GM12874 (cell line): ENCODE measurements at regions not wholly inside any gene's neighbourhood (a gene's known extent, or its start where the extent isn't known, plus 50 kb on each side); places are given as distances from the start of the nearest gene placed in this dataset.

Experiments used
- TF ChIP-seq, protein P1 (sequence below): IDR thresholded peaks from 2 replicates; pipeline ENCODE4 v1.5.1; 2011; ENCODE audit warnings: low read depth, mild to moderate bottlenecking, control low read depth, low read length, moderate library complexity; ENCODE audit not compliant: insufficient read depth

DNA sequence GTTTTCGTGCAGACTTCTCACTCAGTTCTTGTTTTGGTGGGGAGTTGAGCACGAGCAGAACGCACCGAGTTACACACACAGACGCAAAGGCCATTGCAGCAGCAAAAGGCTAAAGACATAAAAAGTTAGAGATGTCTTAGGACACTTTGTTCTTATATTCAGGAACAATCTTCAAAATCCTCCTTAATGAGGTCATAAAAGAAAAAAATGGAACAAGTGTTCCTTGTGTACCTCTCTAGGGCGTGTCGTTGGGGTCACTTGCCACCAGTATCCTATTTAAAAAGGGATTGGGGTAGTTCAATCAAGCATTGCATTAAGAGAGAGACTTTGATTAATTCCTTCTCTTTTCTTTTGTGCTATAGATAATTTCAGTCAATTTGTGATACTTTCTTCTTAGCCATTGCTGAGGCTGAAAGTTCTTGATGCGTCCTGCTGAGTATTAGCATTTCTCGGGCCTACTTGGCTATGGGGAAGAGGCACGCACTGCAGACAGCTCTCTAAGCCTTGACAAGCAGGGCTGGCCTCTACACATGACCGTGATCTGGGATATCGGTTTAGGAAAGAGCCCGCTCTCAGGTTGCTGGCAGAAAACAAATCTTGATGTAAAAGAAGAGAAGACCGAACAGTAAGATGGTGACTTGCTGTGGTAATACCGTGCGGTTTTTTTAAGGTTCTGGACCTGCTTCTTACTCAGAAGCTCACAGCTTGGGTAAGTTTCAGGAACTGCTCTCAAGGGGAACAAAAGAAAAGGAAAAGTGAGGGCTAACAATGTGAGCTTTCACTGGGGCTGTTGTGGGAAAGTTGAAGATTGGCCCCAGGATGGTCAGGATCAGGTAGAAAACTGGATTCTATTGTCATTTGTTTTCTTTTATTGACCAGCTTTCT, 223.6 kb downstream of the TM9SF2 start:
- TF ChIP-seq, protein P1, sequence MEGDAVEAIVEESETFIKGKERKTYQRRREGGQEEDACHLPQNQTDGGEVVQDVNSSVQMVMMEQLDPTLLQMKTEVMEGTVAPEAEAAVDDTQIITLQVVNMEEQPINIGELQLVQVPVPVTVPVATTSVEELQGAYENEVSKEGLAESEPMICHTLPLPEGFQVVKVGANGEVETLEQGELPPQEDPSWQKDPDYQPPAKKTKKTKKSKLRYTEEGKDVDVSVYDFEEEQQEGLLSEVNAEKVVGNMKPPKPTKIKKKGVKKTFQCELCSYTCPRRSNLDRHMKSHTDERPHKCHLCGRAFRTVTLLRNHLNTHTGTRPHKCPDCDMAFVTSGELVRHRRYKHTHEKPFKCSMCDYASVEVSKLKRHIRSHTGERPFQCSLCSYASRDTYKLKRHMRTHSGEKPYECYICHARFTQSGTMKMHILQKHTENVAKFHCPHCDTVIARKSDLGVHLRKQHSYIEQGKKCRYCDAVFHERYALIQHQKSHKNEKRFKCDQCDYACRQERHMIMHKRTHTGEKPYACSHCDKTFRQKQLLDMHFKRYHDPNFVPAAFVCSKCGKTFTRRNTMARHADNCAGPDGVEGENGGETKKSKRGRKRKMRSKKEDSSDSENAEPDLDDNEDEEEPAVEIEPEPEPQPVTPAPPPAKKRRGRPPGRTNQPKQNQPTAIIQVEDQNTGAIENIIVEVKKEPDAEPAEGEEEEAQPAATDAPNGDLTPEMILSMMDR = no peak

DNA sequence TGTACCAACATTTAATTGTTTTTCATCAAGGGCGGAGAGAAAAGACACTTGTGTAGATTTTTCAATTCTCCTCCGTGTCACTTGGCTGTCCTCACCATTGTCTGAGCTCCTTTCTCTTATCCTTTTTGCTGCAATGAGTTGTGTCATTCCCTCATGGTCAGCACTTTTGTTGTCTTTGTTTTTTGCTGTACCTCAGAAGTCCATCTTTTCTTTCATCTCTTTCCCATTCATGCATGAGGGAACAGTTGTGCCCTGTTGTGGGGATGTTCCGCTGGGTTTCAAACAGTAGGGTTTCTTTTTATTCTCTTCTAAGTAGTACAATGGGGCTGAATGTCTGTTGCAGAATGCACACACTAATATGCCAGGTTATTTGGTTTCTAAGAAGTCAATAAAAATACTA, 222.6 kb downstream of the TM9SF2 start:
- TF ChIP-seq, protein P1 = no peak

DNA sequence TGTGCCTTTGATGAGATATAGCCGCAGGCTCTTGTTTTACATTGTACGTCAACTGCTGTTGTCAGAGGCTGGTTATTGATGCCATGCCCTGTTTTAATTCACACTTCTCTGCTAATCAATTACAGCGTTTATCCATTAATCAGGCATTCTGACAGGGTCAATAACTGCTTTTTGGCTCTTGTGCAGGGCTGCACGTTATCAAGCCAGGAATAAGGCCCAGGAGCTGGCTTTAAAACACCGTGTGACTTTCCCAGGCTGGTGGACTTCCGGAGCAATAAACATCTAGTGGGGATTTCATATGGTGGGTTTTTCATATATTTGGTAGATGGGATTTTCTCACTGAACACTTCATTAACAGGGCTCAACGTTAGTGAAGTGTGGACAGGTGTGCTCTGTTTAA, 221.7 kb downstream of the TM9SF2 start:
- TF ChIP-seq, protein P1 = no peak

DNA sequence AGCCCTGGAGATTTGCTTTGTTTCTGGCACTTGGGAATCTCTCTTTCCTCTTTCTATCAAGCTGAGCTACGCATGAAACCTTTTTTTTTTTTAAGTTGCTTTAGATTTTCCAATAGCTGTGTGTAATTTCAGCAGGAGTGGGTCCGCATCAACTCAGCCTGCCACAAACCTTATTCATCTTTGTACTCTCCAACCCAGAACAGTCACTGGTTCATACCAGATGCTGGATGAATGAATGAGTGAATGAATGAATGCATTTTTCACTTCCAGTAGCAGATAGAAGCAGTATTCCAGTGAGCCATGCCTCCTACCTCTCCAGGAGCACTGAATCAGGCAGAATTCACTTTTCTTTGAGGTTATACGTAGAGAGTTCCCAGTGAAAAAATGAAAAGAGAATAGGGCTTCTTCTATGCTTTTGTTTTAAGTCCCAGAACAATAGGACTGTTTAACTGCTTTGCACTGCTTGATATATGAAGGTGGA, 221.1 kb downstream of the TM9SF2 start:
- TF ChIP-seq, protein P1 = no peak

DNA sequence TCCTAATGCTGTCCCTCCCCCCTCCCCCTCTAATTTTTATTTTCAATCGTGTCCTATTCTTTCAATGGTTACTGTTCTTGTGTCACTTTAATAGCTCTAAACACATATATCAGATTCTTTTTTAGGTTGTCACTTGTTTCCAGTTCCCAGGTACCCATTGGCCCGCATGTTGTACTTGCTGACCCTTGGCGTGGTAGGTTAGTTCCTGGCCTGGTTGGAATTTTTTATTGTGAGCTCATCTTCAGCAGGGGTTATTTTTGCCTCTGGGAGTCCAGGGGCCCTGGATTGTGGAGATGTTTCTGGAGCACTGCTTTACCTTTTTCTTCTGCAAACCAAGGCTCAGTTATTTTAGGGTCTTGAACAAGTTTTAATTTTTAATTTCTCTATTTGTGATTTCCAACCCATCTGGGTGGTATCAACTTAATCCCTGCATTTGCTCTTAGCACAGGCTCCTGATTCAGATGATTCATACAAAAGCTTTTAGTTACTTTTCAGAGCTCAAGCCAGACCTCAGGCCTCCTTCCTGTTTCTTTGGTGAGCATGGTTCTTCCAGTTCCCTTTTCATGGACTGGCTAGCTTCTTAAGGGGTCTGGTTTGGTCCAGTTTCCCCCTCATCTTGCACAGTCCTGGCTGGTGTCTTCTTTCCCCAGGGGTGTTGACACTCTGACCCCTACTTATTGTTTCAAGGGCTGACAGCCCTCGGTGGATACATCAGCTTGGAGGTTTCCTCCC, 220.5 kb downstream of the TM9SF2 start:
- TF ChIP-seq, protein P1 = no peak

DNA sequence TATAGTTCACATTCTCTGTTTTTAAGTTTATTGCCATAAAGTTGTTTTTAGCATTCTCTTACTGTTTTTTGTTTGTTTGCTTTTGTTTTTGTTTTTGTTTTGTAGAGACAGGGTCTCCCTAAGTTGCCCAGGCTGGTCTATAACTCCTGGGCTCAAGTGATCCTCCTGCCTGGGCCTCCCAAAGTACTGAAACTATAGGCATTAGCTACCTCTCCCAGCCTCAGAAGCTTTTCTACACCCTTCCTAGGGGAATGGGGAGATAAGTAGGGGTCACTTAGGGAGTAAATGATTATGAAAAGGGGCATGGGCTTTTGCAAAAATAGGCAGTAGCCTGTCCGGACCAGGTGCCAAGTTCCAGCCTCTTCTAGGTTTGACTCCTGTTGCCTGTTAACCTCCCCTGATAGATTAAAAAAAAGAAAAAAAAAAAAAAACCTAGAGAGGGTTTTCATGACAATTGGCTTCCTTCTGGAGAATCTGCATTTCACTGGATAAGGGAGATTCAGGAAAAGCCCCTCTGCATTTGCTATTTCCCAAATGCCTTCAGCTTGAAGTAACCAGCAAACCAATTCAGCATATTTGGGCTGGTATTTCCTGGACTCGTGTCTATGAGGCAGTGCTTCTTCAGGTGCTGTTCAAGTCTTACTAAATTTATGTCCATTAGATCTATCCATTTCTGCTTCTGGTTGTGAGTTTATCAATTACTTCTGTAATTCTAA, 216.8 kb downstream of the TM9SF2 start:
- TF ChIP-seq, protein P1 = no peak

DNA sequence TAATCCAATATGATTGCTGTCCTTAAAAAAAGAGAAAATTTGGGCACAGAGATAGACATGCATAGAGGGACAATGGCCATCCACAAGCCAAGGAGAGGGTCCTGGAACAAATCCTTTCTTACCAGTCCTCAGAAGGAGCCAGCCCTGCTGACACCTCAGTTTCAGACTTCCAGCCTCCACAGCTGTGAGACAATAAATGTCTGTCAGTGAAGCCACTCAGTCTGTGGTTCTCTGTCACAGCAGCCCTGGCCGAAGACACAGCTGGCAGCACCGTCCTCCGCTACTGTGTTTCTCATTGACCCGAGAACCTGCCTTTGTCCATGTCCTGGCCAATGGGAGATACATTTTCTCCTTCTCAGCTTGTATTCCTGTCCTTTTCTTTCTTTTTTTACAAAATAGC, 207.9 kb downstream of the TM9SF2 start:
- TF ChIP-seq, protein P1 = no peak
